Choroid plexus epithelial cell (primary cell): ENCODE measurements at regions not wholly inside any gene's neighbourhood (a gene's known extent, or its start where the extent isn't known, plus 50 kb on each side); places are given as distances from the start of the nearest gene placed in this dataset.

ENCODE experiments used
- DNase-seq: peaks from one replicate; pipeline ENCODE4 v3.0.0-alpha.2; 2010; ENCODE audit warnings: low read depth
- H3K4me3 ChIP-seq: 2 replicates; pipeline ENCODE4 v1.5.1; 2011; ENCODE audit warnings: low read depth, mild to moderate bottlenecking, control low read depth, low read length, moderate library complexity
- TF ChIP-seq, protein P1 (sequence below): conservative IDR thresholded peaks from 2 replicates; pipeline ENCODE4 v1.5.1; 2011; ENCODE audit warnings: low read depth, mild to moderate bottlenecking, control low read depth, inconsistent platforms, low read length, moderate library complexity

DNA sequence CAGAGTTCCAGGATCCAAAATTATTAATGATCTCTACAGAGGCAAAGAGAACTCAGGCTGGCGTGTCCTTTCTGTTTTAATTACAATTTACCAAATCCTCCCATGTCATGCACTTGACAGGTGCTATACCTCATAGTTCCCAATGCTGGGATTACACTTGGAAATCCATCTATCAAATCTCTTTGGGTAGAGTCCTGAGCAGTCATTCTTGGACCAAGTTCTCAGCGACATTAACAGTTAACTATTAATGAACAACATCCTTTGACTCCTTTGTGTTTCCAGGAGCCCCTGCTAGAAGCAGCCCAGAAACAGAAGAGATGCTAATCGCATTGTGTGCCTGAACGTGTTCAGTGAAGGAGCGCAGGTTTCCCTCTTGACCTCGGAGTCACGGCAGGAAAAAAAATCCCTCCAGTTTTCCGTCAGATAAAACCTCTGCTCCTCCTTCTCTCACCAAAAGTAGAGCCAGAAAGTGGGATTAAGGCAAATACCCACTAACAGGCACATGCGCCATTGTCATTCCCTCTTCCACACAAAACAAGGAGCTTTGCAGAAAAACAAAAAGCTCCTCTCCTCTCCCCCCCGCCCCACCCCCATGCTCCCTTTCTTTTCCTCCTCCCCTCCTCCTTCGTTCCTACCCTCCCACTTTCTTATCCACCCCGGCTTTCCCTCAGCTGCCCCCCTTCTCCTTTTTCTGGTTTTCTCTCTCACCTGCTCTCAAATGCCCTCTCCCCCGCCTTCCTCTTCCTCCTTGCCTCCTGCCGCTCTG is 224.7 kb downstream of the ZIC5 start:
- H3K4me3 ChIP-seq = no peak overlapping the region
- DNase-seq = no peak
- TF ChIP-seq, protein P1, sequence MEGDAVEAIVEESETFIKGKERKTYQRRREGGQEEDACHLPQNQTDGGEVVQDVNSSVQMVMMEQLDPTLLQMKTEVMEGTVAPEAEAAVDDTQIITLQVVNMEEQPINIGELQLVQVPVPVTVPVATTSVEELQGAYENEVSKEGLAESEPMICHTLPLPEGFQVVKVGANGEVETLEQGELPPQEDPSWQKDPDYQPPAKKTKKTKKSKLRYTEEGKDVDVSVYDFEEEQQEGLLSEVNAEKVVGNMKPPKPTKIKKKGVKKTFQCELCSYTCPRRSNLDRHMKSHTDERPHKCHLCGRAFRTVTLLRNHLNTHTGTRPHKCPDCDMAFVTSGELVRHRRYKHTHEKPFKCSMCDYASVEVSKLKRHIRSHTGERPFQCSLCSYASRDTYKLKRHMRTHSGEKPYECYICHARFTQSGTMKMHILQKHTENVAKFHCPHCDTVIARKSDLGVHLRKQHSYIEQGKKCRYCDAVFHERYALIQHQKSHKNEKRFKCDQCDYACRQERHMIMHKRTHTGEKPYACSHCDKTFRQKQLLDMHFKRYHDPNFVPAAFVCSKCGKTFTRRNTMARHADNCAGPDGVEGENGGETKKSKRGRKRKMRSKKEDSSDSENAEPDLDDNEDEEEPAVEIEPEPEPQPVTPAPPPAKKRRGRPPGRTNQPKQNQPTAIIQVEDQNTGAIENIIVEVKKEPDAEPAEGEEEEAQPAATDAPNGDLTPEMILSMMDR = no peak

DNA sequence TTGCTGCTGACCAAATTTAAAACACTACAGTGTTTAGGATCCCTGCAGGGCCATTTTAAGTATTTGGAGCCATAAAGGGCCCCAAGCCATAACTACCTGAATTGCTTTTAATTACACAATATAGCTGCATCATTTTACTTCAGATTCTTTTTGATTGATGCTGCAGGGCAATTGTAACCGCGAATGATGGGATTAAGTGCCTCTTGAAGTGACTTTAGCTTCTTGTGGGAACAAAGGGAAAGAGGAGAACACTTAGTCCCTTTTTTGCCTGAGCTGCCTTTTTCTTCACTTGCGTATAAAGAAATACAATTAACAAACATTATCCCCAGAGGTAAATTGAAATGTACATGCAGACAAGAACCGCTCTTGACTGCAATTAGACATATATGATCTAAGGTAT is 228.5 kb downstream of the ZIC5 start:
- DNase-seq = no peak
- TF ChIP-seq, protein P1 = no peak
- H3K4me3 ChIP-seq = no peak overlapping the region

DNA sequence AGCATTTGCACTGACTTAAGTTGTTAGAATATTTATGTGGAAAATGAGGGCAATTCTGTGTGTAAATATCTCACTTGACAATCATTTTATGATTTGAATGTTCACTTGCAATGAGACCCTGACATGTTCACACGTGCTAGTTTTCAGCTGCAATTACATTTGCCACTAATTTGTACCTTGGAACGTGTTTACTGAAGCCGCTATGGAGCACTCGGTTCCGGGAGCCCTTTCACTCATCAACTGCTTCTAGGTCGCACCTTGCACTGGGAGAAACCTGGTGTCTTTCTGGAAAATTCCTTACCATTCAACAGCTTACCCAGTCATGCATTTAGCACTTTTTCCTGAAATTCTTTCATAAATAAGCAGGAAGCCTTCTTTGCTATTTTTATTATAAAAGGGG is 229.6 kb downstream of the ZIC5 start:
- TF ChIP-seq, protein P1 = no peak
- DNase-seq = no peak
- no peak overlapping the region for H3K4me3 ChIP-seq

DNA sequence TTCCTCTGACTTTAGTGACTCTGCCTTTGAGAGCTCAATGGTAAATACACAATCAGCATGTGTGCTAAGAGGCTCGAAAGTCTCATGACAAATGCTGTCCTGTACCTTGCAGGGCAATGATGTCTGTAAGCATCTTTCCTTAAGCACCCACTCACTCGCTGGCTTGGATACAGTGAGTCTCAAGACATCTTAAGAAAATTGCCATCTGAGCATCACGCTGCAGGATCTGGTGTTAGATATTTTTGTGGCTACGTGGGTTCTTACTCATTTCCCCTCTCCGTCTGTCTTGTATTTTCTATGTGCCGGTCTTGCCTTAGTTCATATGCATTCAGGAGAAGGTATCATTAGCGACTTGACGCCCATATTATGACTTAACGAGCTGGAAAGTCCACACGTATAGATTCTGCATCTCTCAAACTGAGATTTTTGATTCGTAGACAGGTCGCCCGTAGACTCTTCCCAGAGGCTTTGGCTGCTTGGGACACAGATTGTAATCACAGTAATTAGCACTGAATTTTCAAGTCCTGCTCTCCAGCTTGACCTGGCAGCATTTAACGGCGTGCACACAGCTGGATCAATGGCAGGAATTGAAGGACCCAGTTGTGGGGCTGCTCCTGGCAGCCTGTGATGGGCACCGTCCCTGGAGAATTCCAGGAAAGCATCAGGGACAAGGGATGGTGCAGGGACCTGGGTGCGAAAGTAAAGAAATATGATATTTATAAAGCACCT is 231.2 kb downstream of the ZIC5 start:
- DNase-seq = no peak
- H3K4me3 ChIP-seq = no peak overlapping the region
- TF ChIP-seq, protein P1 = no peak

DNA sequence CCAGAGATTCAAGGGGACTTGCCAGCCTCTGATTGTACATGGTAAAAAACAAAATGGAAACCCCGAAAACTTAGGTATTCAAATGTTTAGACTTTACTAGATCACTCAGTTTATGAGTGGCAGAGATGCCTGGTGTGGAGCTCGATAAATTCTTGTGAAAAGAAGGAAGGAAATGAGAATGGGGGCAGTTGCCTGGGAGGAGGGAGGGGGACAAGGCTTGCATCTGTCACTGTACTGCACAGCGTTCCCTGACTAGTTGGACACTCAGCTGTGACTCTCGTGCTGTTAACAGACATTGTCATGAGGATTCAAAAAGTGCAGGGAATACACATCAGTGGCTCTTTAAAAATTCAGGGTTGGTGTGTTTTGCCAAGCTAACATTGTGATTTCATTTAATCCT is 232.9 kb downstream of the ZIC5 start:
- no peak overlapping the region for H3K4me3 ChIP-seq
- DNase-seq = no peak
- TF ChIP-seq, protein P1 = no peak

DNA sequence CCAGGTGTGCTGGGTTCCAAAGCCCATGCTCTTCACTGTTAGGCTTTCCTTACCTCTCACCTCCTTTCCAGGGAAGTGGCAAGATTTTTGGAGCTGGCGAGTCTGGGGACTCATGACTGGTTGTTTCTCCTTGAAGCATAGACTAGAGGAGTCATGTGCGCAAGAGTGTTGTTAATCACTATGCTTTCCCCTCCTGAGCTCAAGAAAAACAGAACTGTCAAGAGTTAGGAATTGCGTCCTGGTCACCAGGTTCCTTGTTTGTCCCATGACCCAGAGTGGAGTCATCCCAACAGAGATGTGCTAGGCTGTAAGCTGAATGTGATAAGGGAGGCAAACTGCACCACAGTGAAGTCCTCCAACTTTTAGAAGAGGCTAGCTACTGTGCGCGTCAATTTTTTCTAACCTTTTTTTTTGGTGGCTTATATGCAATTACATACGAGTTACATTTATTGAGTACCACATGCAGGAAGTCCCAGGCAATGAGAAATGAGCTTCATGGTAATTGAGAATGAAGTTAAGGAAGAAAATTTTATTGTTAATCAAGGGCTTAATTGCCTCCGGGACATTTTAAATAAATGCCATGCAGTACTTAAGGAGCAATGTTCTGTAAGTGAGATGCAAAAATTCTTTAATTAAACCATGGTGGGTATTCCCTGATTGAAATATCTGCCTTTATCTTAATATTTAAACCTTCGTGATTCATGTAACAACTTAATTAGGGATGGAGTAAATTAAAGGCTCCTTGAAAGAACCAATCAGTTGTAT is 233.9 kb downstream of the ZIC5 start:
- DNase-seq = no peak
- TF ChIP-seq, protein P1 = no peak
- H3K4me3 ChIP-seq = no peak overlapping the region
